MM.1S (cell line): ENCODE measurements at regions not wholly inside any gene's neighbourhood (a gene's known extent, or its start where the extent isn't known, plus 50 kb on each side); places are given as distances from the start of the nearest gene placed in this dataset.

Source experiments
- DNase-seq: peaks from one replicate; pipeline ENCODE4 v3.0.0-alpha.2; 2015
- H2AFZ ChIP-seq: fragments of 300-600 bp; sonication (generic); 2 replicates; pipeline ENCODE4 v1.6.0; 2016; ENCODE audit warnings: antibody characterized with exemption, low read length
- H3F3A ChIP-seq: fragments of 300-600 bp; sonication (generic); 2 replicates; pipeline ENCODE4 v1.6.1; 2016; ENCODE audit warnings: mild to moderate bottlenecking, antibody characterized with exemption, low read length, moderate library complexity, mixed read lengths; ENCODE audit not compliant: insufficient read depth
- H3K27ac ChIP-seq: fragments of 300-600 bp; sonication (generic); 2 replicates; pipeline ENCODE4 v1.5.1; 2016; ENCODE audit warnings: mild to moderate bottlenecking, low read length
- H3K27me3 ChIP-seq: fragments of 300-600 bp; sonication (generic); replicated peaks from 2 replicates; pipeline ENCODE4 v1.6.0; 2016; ENCODE audit warnings: low read length; ENCODE audit not compliant: insufficient read depth
- H3K36me3 ChIP-seq: fragments of 300-600 bp; sonication (generic); replicated peaks from 2 replicates; pipeline ENCODE4 v1.6.1; 2016; ENCODE audit warnings: mild to moderate bottlenecking, low read length, mixed read lengths; ENCODE audit not compliant: insufficient read depth
- H3K4me1 ChIP-seq: fragments of 300-600 bp; sonication (generic); 2 replicates; pipeline ENCODE4 v1.6.1; 2016; ENCODE audit warnings: low read length, mixed read lengths
- H3K4me2 ChIP-seq: fragments of 300-600 bp; sonication (generic); 2 replicates; pipeline ENCODE4 v1.6.0; 2016; ENCODE audit warnings: low read depth, low read length
- H3K4me3 ChIP-seq: fragments of 300-600 bp; sonication (generic); 2 replicates; pipeline ENCODE4 v1.5.1; 2016; ENCODE audit warnings: low read length, mixed read lengths
- H3K79me2 ChIP-seq: fragments of 300-600 bp; sonication (generic); 2 replicates; pipeline ENCODE4 v1.6.1; 2016; ENCODE audit warnings: mixed run types, low read length, mixed read lengths
- H3K9ac ChIP-seq: fragments of 300-600 bp; sonication (generic); 2 replicates; pipeline ENCODE4 v1.6.1; 2016; ENCODE audit warnings: low read length, mixed read lengths
- H3K9me2 ChIP-seq: fragments of 300-600 bp; sonication (generic); replicated peaks from 2 replicates; pipeline ENCODE4 v1.6.1; 2016; ENCODE audit warnings: mild to moderate bottlenecking, low read length, mixed read lengths; ENCODE audit not compliant: insufficient read depth
- H3K9me3 ChIP-seq: fragments of 300-600 bp; sonication (generic); replicated peaks from 2 replicates; pipeline ENCODE4 v1.6.1; 2016; ENCODE audit warnings: mild to moderate bottlenecking, low read length, mixed read lengths; ENCODE audit not compliant: insufficient read depth
- H4K20me1 ChIP-seq: fragments of 300-600 bp; sonication (generic); 2 replicates; pipeline ENCODE4 v1.6.1; 2016; ENCODE audit warnings: mild to moderate bottlenecking, low read length, moderate library complexity, mixed read lengths; ENCODE audit not compliant: insufficient read depth
- EZH2 ChIP-seq: fragments of 300-600 bp; sonication (generic); optimal IDR thresholded peaks from 2 replicates; pipeline ENCODE3; 2017; ENCODE audit warnings: low read depth, mild to moderate bottlenecking, antibody characterized with exemption, low read length, mixed read lengths
- EZH2phosphoT487 ChIP-seq: fragments of 300-600 bp; sonication (generic); IDR thresholded peaks from 2 replicates; pipeline ENCODE4 v1.6.1; 2018; ENCODE audit warnings: antibody characterized with exemption, low read length
- TF ChIP-seq, protein P1 (sequence below): fragments of 300-600 bp; sonication (generic); IDR thresholded peaks from 2 replicates; pipeline ENCODE4 v1.5.1; 2016; ENCODE audit warnings: antibody characterized with exemption, low read length, mixed read lengths

DNA sequence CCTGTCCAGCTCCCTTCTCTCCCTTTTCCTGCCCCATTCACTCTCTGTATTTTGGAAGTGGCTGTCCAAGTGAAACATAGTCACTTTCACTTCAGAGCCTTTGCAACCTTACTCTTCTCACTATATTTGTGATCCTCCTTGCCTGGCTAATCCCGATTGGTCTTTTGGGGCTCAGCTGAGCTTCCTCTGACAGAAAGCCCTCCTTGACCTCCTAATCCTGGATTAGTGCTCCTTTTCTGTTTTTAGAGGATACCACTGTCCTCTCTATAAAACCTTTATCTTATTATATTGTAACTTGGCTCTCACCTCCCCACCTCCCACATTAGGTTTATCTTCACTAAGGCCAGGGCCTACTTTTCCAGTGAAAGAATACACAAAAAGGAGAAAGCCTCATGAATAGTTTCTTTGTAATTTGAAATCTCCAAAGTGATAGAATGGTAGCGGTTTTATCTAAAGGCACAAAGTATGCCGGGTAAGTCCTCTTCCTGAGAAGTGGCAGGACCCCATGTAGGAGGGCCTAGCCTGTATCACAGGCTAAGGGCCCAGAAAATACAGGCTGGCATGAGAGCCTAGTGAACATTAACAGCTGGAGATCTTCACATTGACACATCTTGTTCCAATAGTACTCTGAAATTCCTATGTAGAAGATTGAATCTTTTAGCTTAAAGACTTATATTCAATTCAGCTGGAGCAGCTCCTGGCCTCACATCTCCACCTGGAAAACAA is 83.1 kb upstream of the GAREM1 start:
- no peak for DNase-seq
- Histone ChIP-seq H3K4me1 (no peaks in the 10 kb centered on the region), H3F3A (no peaks in the 10 kb centered on the region), H3K36me3 (no peaks in the 10 kb centered on the region), H4K20me1 (no peaks in the 10 kb centered on the region), H3K9me2 (no peaks in the 10 kb centered on the region), H3K27me3 (no peaks in the 10 kb centered on the region), H3K9me3 (no peaks in the 10 kb centered on the region), H2AFZ (no peak overlapping the region), H3K27ac (no peak overlapping the region), H3K79me2 (no peaks in the 10 kb centered on the region), H3K4me3 (no peak overlapping the region), H3K9ac (no peak overlapping the region), H3K4me2 (no peak overlapping the region)
- no peak for TF ChIP-seq EZH2
- TF ChIP-seq, protein P1, sequence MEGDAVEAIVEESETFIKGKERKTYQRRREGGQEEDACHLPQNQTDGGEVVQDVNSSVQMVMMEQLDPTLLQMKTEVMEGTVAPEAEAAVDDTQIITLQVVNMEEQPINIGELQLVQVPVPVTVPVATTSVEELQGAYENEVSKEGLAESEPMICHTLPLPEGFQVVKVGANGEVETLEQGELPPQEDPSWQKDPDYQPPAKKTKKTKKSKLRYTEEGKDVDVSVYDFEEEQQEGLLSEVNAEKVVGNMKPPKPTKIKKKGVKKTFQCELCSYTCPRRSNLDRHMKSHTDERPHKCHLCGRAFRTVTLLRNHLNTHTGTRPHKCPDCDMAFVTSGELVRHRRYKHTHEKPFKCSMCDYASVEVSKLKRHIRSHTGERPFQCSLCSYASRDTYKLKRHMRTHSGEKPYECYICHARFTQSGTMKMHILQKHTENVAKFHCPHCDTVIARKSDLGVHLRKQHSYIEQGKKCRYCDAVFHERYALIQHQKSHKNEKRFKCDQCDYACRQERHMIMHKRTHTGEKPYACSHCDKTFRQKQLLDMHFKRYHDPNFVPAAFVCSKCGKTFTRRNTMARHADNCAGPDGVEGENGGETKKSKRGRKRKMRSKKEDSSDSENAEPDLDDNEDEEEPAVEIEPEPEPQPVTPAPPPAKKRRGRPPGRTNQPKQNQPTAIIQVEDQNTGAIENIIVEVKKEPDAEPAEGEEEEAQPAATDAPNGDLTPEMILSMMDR, result no peak

DNA sequence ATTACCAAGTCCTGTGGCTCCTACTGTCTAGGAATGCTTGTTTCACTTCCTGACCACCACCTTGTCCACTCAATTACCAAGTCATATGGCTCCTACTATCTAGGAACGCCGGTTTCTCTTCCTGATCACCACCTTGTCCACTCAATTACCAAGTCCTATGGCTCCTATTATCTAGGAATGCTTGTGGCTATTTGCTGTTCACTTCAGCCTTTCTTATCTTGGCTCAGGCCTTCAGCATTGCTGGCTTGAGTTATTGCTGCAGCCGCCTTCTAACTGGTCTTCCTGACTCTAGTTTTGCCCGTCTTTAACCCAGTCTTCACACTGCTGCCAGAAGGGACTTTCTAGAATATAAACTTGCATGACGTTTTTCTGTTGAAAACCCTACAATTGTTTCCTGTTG is 82.5 kb upstream of the GAREM1 start:
- H3K4me3 ChIP-seq, result no peak overlapping the region
- no peaks in the 10 kb centered on the region for H4K20me1 ChIP-seq

DNA sequence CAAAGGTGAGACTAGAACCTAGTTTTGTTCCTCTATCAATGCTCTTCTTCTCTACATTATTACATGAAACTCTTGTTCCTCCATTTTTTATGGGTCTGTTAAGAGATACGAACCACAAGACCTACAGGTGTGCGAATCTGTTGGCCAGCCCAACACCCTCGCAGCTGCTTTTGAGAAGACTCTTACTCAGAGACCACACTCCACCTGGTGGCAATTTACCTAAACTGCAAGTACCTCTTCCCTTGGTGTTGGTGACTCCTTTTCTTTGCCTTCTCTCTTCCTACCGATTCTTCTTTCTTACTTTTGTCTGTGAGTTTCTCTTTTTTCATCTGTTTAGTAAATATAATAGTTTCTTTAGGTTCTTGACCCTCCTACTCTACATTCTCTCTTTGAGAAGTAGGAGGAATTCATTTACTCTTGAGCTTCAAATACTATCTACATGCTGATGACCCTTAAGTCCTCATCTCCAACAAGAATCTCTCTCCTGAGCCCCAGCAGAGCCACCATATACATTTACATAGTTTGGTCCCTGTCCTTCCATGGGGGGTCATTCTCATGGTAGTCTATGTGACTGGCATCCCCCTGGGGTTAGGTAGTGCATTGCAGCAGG is 81.8 kb upstream of the GAREM1 start:
- Histone ChIP-seq H2AFZ (no peak overlapping the region), H3K27me3 (no peaks in the 10 kb centered on the region), H3K4me1 (no peaks in the 10 kb centered on the region), H3K79me2 (no peaks in the 10 kb centered on the region), H3K27ac (no peak overlapping the region), H4K20me1 (no peaks in the 10 kb centered on the region), H3K9me3 (no peaks in the 10 kb centered on the region), H3K9ac (no peak overlapping the region), H3K36me3 (no peaks in the 10 kb centered on the region), H3K4me3 (no peak overlapping the region), H3K4me2 (no peak overlapping the region), H3F3A (no peaks in the 10 kb centered on the region), H3K9me2 (no peaks in the 10 kb centered on the region)
- TF ChIP-seq, protein P1, result peak; percentile 83
- TF ChIP-seq EZH2phosphoT487 (no peak), EZH2 (no peak)
- peak; percentile 86 for DNase-seq

More for the DNA sequence above, 82.5 kb upstream of the GAREM1 start:
- no peak overlapping the region for H2AFZ ChIP-seq
- H3K4me1 ChIP-seq, result no peaks in the 10 kb centered on the region
- TF ChIP-seq, protein P1, result no peak
- no peak for TF ChIP-seq EZH2phosphoT487
- TF ChIP-seq EZH2, result no peak
- H3K27ac ChIP-seq, result no peak overlapping the region
- no peaks in the 10 kb centered on the region for H3K9me3 ChIP-seq
- no peaks in the 10 kb centered on the region for H3K27me3 ChIP-seq
- H3F3A ChIP-seq, result no peaks in the 10 kb centered on the region
- no peaks in the 10 kb centered on the region for H3K79me2 ChIP-seq
- no peaks in the 10 kb centered on the region for H3K36me3 ChIP-seq
- no peaks in the 10 kb centered on the region for H3K9me2 ChIP-seq
- DNase-seq, result no peak
- no peak overlapping the region for H3K4me2 ChIP-seq
- H3K9ac ChIP-seq, result no peak overlapping the region
